ENCODE measurements at regions not wholly inside any gene's neighbourhood (a gene's known extent, or its start where the extent isn't known, plus 50 kb on each side); places are given as distances from the start of the nearest gene placed in this dataset.

DNA sequence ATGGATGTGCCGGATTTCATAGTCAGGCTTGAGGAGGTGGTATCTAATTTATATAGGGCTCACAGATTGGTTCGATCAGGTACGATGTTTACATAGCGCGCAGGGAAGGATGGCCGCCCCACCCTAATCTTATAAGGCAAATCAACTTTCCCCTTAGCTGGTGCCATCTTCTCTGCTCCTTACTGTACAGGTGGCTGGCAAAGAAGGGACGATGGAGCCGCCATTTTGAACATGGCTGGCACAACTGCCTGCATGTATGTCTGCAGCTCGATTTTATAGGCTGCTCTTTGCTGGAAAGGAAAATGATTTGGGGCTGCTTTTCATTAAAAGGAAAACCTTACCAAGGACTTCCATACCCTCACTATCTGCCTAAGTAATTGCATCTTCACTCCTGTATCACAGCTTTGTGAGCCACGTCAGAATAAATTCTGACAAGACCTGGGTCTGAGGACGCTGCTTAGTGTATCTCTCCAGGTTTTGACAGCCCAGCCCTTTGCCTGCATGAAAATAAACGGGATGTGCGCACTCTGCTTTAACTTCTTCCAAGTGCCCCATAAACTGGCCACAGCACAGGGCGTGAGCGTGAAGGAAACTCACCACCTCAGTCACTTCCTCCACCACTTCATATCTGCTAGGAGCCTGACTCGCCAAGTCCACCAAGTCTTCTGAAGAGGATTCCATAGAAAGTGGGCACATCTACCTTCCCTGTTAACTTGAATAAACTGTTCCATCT is 109.4 kb upstream of the ARMC2 start:
- no peak for TF ChIP-seq EP300 (IDR thresholded peaks at IDR 0.05)
- no peak for TF ChIP-seq POLR2AphosphoS5 (IDR thresholded peaks at IDR 0.05)
- TF ChIP-seq POLR2A (IDR thresholded peaks at IDR 0.05) = no peak
- TF ChIP-seq, protein P1, sequence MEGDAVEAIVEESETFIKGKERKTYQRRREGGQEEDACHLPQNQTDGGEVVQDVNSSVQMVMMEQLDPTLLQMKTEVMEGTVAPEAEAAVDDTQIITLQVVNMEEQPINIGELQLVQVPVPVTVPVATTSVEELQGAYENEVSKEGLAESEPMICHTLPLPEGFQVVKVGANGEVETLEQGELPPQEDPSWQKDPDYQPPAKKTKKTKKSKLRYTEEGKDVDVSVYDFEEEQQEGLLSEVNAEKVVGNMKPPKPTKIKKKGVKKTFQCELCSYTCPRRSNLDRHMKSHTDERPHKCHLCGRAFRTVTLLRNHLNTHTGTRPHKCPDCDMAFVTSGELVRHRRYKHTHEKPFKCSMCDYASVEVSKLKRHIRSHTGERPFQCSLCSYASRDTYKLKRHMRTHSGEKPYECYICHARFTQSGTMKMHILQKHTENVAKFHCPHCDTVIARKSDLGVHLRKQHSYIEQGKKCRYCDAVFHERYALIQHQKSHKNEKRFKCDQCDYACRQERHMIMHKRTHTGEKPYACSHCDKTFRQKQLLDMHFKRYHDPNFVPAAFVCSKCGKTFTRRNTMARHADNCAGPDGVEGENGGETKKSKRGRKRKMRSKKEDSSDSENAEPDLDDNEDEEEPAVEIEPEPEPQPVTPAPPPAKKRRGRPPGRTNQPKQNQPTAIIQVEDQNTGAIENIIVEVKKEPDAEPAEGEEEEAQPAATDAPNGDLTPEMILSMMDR (IDR thresholded peaks at IDR 0.05) = no peak
